Urinary bladder (tissue), 3 donors: ENCODE measurements at regions not wholly inside any gene's neighbourhood (a gene's known extent, or its start where the extent isn't known, plus 50 kb on each side); places are given as distances from the start of the nearest gene placed in this dataset.

Experiments used
- DNase-seq: peaks from one replicate; pipeline ENCODE4 v3.0.0-alpha.2; 2015; ENCODE audit errors: extremely low spot score
- H3K27ac ChIP-seq: one replicate; pipeline ENCODE4 v1.5.1; 2013; ENCODE audit warnings: low read depth, mild to moderate bottlenecking, moderate library complexity
- H3K36me3 ChIP-seq: one replicate; pipeline ENCODE4 v1.6.1; 2013; ENCODE audit warnings: mild to moderate bottlenecking, moderate library complexity; ENCODE audit not compliant: insufficient read depth
- H3K4me1 ChIP-seq: one replicate; pipeline ENCODE4 v1.6.1; 2013; ENCODE audit warnings: mild to moderate bottlenecking, moderate library complexity; ENCODE audit not compliant: insufficient read depth
- H3K4me3 ChIP-seq: one replicate; pipeline ENCODE4 v1.5.1; 2013; ENCODE audit warnings: low read depth, low read length
- WGBS: extraction: QIAGEN DNeasy Blood & Tissue Kit; methylation state at CpG from one replicate; pipeline ENCODE4 v1.1.7; 2013; 5-methylcytosine and 5-hydroxymethylcytosine counted together
- donor health status: healthy with polysubstance abuse.
- donor health status: healthy.

- Histone ChIP-seq H3K4me1 (no peaks in the 10 kb centered on the region), H3K4me3 (no peak overlapping the region)
Measured at GRCh38 chr11:91608677-91609076, 615.9 kb upstream of the FAT3 start.

GRCh38 chr11:91596111-91596510 is 628.5 kb upstream of the FAT3 start:
- Histone ChIP-seq H3K36me3 (no peaks in the 10 kb centered on the region), H3K27ac (no peak overlapping the region), H3K4me3 (no peak overlapping the region), H3K4me1 (no peaks in the 10 kb centered on the region)
- no peak for DNase-seq
- 79% methylated on average over 1 of the region's 1 CpG for WGBS

More at GRCh38 chr11:91608677-91609076, 615.9 kb upstream of the FAT3 start:
- DNase-seq: no peak
- no peaks in the 10 kb centered on the region for H3K36me3 ChIP-seq
- H3K27ac ChIP-seq: no peak overlapping the region
- 27% methylated on average over 3 of the region's 3 CpGs for WGBS

DNA sequence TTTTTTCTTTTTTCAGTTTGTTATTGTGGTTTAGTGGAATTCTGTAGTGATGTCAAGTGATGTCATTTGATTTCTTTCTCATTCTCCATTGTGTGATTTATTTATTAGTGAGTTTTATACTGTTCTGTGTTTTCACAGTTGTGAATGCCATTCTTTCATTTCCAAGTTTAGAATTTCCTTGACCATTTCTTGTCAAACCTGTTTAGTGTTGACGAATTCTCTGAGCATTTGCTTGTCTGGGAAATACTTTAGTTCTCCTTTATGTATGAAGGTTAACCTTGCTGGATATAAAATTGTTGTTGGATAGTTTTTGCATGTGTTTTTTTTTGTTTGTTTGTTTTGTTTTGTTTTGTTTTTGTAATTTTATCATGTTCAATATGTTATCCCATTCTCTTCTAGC is 633.6 kb upstream of the FAT3 start:
- no peak for DNase-seq
- WGBS: 88% methylated on average over 1 of the region's 1 CpG
- Histone ChIP-seq H3K4me3 (no peak overlapping the region), H3K27ac (no peak overlapping the region), H3K4me1 (no peaks in the 10 kb centered on the region), H3K36me3 (no peaks in the 10 kb centered on the region)

DNA sequence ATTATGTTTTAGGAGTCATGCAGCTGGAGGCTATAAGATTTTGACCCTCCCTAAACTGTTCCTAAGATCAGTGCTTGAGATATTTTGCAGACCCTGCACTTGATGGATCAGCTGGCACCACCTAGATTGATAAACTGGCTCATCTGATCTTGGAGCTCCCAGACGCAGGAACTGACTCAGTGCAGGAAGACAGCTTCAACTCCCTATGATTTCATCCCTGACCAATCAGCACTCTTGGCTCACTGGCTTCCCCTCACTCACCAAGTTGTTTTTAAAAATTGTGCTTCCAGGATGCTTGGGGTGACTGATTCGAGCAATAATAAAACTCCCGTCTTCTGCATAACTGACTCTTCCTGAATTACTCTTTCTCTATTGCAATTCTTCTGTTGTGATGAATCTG is 637.5 kb upstream of the FAT3 start:
- no peak overlapping the region for H3K27ac ChIP-seq
- H3K36me3 ChIP-seq: no peaks in the 10 kb centered on the region
- DNase-seq: no peak
- WGBS: 65% methylated on average over 3 of the region's 3 CpGs
- no peaks in the 10 kb centered on the region for H3K4me1 ChIP-seq
- H3K4me3 ChIP-seq: no peak overlapping the region

- Histone ChIP-seq H3K27ac (no peak overlapping the region), H3K4me3 (no peak overlapping the region), H3K36me3 (no peaks in the 10 kb centered on the region), H3K4me1 (no peaks in the 10 kb centered on the region)
- WGBS: 79% methylated on average over 4 of the region's 4 CpGs
- no peak for DNase-seq
Measured at GRCh38 chr11:91585035-91585801, 639.4 kb upstream of the FAT3 start.

- Histone ChIP-seq H3K4me1 (no peaks in the 10 kb centered on the region), H3K36me3 (no peaks in the 10 kb centered on the region), H3K27ac (no peak overlapping the region), H3K4me3 (no peak overlapping the region)
- 92% methylated on average over 1 of the region's 1 CpG for WGBS
- DNase-seq: no peak
Measured at GRCh38 chr11:91563176-91563575, 661.4 kb upstream of the FAT3 start.

DNA sequence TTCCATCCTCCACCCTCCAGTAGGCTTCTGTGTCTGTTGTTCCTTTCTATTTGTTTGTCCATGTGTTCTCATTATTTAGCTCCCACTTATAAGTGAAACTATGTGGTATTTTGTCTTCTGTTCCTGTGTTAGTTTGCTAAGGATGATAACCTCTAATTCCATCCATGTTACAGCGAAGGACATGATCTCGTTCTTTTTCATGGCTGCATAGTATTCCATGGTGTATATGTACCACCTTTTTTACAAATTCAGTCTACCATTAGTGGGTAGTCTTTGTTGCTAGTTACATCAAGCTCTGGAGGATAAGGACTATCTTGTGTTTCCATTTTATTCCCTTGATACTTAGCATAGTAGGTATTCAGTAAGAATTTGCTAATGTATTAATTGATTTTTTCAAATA is 664.2 kb upstream of the FAT3 start:
- Histone ChIP-seq H3K27ac (no peak overlapping the region), H3K4me1 (no peaks in the 10 kb centered on the region), H3K36me3 (no peaks in the 10 kb centered on the region), H3K4me3 (no peak overlapping the region)
- 94% methylated on average over 2 of the region's 2 CpGs for WGBS
- DNase-seq: no peak

- Histone ChIP-seq H3K27ac (no peak overlapping the region), H3K4me3 (no peak overlapping the region), H3K36me3 (no peaks in the 10 kb centered on the region), H3K4me1 (no peaks in the 10 kb centered on the region)
- peak; percentile 8 for DNase-seq
Measured at GRCh38 chr11:91538065-91538464, 686.6 kb upstream of the FAT3 start.

DNA sequence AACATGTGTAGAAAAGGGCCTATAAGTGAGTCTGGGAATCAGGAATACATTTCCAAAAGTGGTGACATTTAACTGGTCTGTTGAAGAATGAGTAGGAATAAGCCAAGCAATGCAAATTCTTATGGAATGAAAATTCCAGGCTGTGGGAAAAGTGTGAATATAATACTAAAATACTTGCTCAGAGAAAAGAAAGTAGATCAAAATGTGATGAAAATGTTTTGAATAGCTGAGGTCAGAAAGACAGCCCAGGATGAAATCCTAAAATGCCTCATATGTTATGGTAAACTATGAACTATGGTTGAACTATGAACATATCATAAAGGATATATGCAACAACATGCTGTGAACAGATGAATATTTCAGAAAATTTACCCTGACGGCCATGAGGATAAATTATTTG is 688.3 kb upstream of the FAT3 start:
- no peak for DNase-seq
- Histone ChIP-seq H3K4me3 (no peak overlapping the region), H3K27ac (no peak overlapping the region), H3K4me1 (no peaks in the 10 kb centered on the region), H3K36me3 (no peaks in the 10 kb centered on the region)
- 76% methylated on average over 1 of the region's 1 CpG for WGBS

DNA sequence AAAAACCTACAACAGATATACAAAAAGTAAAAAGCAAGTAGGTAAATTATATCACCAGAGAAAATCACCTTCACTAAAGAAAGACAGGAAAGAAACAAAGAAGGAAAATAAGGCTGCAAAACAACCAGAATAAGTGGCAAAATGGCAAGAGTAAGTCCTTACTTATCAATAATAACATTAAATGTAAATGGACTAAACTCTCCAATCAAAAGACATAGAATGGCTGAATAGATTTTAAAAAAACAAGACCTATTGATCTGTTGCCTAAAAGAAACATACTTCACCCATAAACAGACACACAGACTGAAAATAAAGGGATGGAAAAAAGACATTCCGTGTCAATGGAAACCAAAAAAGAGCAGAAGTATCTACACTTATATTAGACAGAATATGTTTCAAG is 695.7 kb upstream of the FAT3 start:
- no peak overlapping the region for H3K4me3 ChIP-seq
- 96% methylated on average over 1 of the region's 1 CpG for WGBS
- no peaks in the 10 kb centered on the region for H3K4me1 ChIP-seq
- no peak overlapping the region for H3K27ac ChIP-seq
- DNase-seq: no peak
- no peaks in the 10 kb centered on the region for H3K36me3 ChIP-seq

- Histone ChIP-seq H3K27ac (no peak overlapping the region), H3K4me1 (no peaks in the 10 kb centered on the region), H3K4me3 (no peak overlapping the region), H3K36me3 (no peaks in the 10 kb centered on the region)
- WGBS: 81% methylated on average over 4 of the region's 4 CpGs
- DNase-seq: no peak
Measured at GRCh38 chr11:91527380-91528030, 697.1 kb upstream of the FAT3 start.

DNA sequence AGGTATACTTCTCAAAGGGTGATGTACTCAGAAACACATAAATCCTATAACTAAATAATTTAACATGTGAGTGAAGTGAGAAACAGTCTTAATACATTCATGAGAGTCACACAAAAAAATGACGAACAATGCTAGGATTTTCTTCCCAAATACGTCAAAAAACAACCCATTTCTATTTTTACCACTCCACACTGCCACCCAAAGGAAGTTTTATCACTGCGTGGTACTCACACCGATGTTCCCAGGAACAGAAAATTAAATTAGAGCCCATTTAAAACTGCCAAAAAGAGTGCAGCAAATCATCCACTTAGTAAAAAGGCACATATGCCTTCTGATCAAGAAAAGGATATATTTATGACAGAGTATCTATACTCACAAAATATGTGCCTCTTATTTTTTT is 710.9 kb upstream of the FAT3 start:
- Histone ChIP-seq H3K4me1 (no peaks in the 10 kb centered on the region), H3K27ac (no peak overlapping the region), H3K4me3 (no peak overlapping the region), H3K36me3 (no peaks in the 10 kb centered on the region)
- 40% methylated on average over 4 of the region's 4 CpGs for WGBS
- no peak for DNase-seq

- Histone ChIP-seq H3K4me1 (no peaks in the 10 kb centered on the region), H3K4me3 (no peak overlapping the region), H3K27ac (no peak overlapping the region), H3K36me3 (no peaks in the 10 kb centered on the region)
- WGBS: 87% methylated on average over 1 of the region's 1 CpG
- no peak for DNase-seq
Measured at GRCh38 chr11:91497847-91498246, 726.8 kb upstream of the FAT3 start.

DNA sequence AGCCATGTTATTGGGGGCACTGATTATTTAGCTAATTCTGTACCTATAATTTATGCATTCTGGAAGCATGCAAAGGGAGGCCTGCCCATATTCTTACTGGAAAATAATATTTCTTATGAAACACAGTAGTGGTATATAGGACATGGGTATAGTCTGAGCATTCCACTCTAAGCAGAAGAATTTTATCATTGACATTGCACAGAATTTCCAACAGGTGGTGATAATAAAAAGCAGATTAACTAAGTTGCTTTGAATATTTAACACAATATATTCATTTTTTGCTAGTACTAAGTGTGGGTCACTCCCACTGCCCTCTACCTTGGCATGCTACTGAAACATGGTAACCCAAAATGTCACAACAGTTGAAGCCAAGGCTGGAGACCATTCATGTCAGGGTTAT is 728.8 kb upstream of the FAT3 start:
- H3K27ac ChIP-seq: no peak overlapping the region
- DNase-seq: no peak
- H3K36me3 ChIP-seq: no peaks in the 10 kb centered on the region
- H3K4me3 ChIP-seq: no peak overlapping the region
- H3K4me1 ChIP-seq: no peaks in the 10 kb centered on the region
